Neuronal stem cell (in vitro differentiated cells): ENCODE measurements at regions not wholly inside any gene's neighbourhood (a gene's known extent, or its start where the extent isn't known, plus 50 kb on each side); places are given as distances from the start of the nearest gene placed in this dataset.
A peak's percentile ranks its signal among the peaks of the same experiment; 100 is the strongest.

Experiments used
- DNase-seq: peaks from one replicate; pipeline ENCODE4 v3.0.0-alpha.2; 2013; ENCODE audit warnings: low spot score
- H2AFZ ChIP-seq: one replicate; pipeline ENCODE4 v1.6.1; 2013; ENCODE audit warnings: mild to moderate bottlenecking, low read length, inconsistent platforms
- H2AK5ac ChIP-seq: 2 replicates; pipeline ENCODE4 v1.6.1; 2013; ENCODE audit warnings: low read depth, mild to moderate bottlenecking, inconsistent platforms, low read length, moderate library complexity, mixed read lengths
- H2BK120ac ChIP-seq: 2 replicates; pipeline ENCODE4 v1.6.1; 2013; ENCODE audit warnings: low read depth, mild to moderate bottlenecking, inconsistent platforms, low read length, moderate library complexity, mixed read lengths
- H2BK12ac ChIP-seq: one replicate; pipeline ENCODE4 v1.6.1; 2013; ENCODE audit warnings: low read length, inconsistent platforms
- H2BK15ac ChIP-seq: 2 replicates; pipeline ENCODE4 v1.6.1; 2013; ENCODE audit warnings: mild to moderate bottlenecking, low read length, inconsistent platforms, mixed read lengths
- H2BK5ac ChIP-seq: one replicate; pipeline ENCODE4 v1.6.1; 2013; ENCODE audit warnings: inconsistent platforms, mild to moderate bottlenecking, low read length, moderate library complexity
- H3K14ac ChIP-seq: one replicate; pipeline ENCODE4 v1.6.1; 2013; ENCODE audit warnings: low read length, inconsistent platforms
- H3K18ac ChIP-seq: 2 replicates; pipeline ENCODE4 v1.6.1; 2013; ENCODE audit warnings: low read length, inconsistent platforms
- H3K23ac ChIP-seq: 2 replicates; pipeline ENCODE4 v1.6.1; 2013; ENCODE audit warnings: low read depth, mild to moderate bottlenecking, mixed read lengths, low read length, inconsistent platforms; ENCODE audit not compliant: poor library complexity
- H3K27ac ChIP-seq: replicated peaks from 3 replicates; pipeline ENCODE4 v1.5.1; 2013; ENCODE audit warnings: low read length, inconsistent platforms
- H3K27me3 ChIP-seq, 3 experiments: 2 replicates each; pipeline ENCODE4 v1.6.1; 2013; ENCODE audit warnings: low read length in 3 of 3, mild to moderate bottlenecking in 2 of 3, inconsistent platforms in 1 of 3, low read depth in 1 of 3, mixed read lengths in 1 of 3, moderate library complexity in 1 of 3; ENCODE audit not compliant: control insufficient read depth in 3 of 3, insufficient read depth in 3 of 3
- H3K36me3 ChIP-seq, 2 donors: replicated peaks in 1 of 2; 2 replicates each; pipeline ENCODE4 v1.6.1; 2013; ENCODE audit warnings: low read length in 2 of 2; ENCODE audit not compliant: control insufficient read depth in 2 of 2, insufficient read depth in 2 of 2
- H3K4ac ChIP-seq: 2 replicates; pipeline ENCODE4 v1.6.1; 2013; ENCODE audit warnings: inconsistent platforms, mild to moderate bottlenecking, low read length, moderate library complexity
- H3K4me1 ChIP-seq, 2 donors: 1 replicate in 1 of 2; 2 replicates in 1 of 2; pipeline ENCODE4 v1.6.1; 2013; ENCODE audit warnings: low read length in 2 of 2, low read depth in 1 of 2; ENCODE audit not compliant: control insufficient read depth in 2 of 2, insufficient read depth in 1 of 2
- H3K4me2 ChIP-seq: one replicate; pipeline ENCODE4 v1.6.1; 2013; ENCODE audit warnings: mild to moderate bottlenecking, low read length, inconsistent platforms; ENCODE audit not compliant: insufficient read depth, poor library complexity, severe bottlenecking
- H3K4me3 ChIP-seq, 2 donors: 2 replicates each; pipeline ENCODE4 v1.5.1; 2013; ENCODE audit warnings: low read length in 2 of 2, mild to moderate bottlenecking in 2 of 2, inconsistent platforms in 1 of 2, moderate library complexity in 1 of 2
- H3K79me1 ChIP-seq: one replicate; pipeline ENCODE4 v1.6.1; 2013; ENCODE audit warnings: low read depth, mild to moderate bottlenecking, inconsistent platforms, low read length, moderate library complexity
- H3K9ac ChIP-seq: one replicate; pipeline ENCODE4 v1.6.1; 2013; ENCODE audit warnings: mild to moderate bottlenecking, low read depth, low read length, inconsistent platforms; ENCODE audit not compliant: poor library complexity
- H3K9me3 ChIP-seq, 2 donors: replicated peaks in 1 of 2; 2 replicates each; pipeline versions ENCODE3 to v1.6.1; 2013; ENCODE audit warnings: low read length in 2 of 2, mild to moderate bottlenecking in 2 of 2, inconsistent platforms in 1 of 2, low read depth in 1 of 2, mixed read lengths in 1 of 2, moderate library complexity in 1 of 2; ENCODE audit not compliant: control insufficient read depth in 2 of 2, insufficient read depth in 1 of 2
- H4K8ac ChIP-seq: one replicate; pipeline ENCODE4 v1.6.1; 2013; ENCODE audit warnings: low read depth, mild to moderate bottlenecking, inconsistent platforms, low read length, moderate library complexity
- H4K91ac ChIP-seq: one replicate; pipeline ENCODE4 v1.6.1; 2013; ENCODE audit warnings: low read length, low read depth, mild to moderate bottlenecking, inconsistent platforms; ENCODE audit not compliant: poor library complexity
- WGBS, 2 donors: extraction: QIAGEN DNeasy Blood & Tissue Kit; methylation state at CpG; one replicate each; pipeline ENCODE4 v1.1.7; 2013; ENCODE audit warnings: missing lambda C conversion rate in 2 of 2, mixed read lengths in 1 of 2; ENCODE audit not compliant: insufficient read length in 2 of 2, insufficient replicate concordance in 1 of 2; ENCODE audit errors: extremely low coverage in 2 of 2; 5-methylcytosine and 5-hydroxymethylcytosine counted together

GRCh38 chr3:193987186-193987585 is 148.8 kb upstream of the HES1 start:
- H3K18ac ChIP-seq: no peak overlapping the region
- no peak for DNase-seq

DNA sequence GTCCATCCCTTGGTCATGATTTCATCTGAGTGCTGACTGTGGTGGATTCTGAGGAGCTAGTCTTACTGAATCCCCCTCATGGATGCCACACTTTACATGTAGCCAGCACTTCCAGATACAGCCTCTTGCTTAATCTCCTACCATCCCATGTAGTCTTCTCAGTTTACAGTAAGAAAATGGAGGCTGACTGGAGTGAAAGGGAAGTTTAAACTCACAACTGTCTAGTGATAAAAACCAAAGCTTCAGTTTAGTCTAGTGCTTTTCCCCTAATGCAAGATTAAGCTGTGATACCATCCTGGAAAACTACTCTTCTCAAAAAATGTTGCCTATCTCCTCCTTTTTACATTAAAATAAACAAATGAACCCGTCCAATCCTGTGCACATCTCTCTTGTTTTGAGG is 146.8 kb upstream of the HES1 start:
- Histone ChIP-seq H3K27me3 (no peaks in the 10 kb centered on the region), H3K18ac (no peak overlapping the region), H3K4me2 (no peak overlapping the region), H3K14ac (no peak overlapping the region), H3K9me3 (no peaks in the 10 kb centered on the region), H2BK15ac (no peak overlapping the region), H3K27ac (no peak overlapping the region), H3K79me1 (no peaks in the 10 kb centered on the region), H2BK120ac (no peak overlapping the region), H4K8ac (no peak overlapping the region), H3K4ac (no peak overlapping the region), H3K4me1 (peaks cover 0 to 4% of the 10 kb centered on the region in 2 donors), H3K4me3 (no peak overlapping the region), H2AFZ (no peak overlapping the region), H2AK5ac (no peak overlapping the region), H3K36me3 (no peaks in the 10 kb centered on the region), H3K23ac (no peak overlapping the region), H3K9ac (no peak overlapping the region), H2BK5ac (no peak overlapping the region), H4K91ac (no peak overlapping the region), H2BK12ac (no peak overlapping the region)
- no peak for DNase-seq
- no CpG with 5 or more reads among the region's 1 CpG for WGBS, 2 donors

More at GRCh38 chr3:193987186-193987585, 148.8 kb upstream of the HES1 start:
- H2AFZ ChIP-seq: peak overlapping the region; percentile 32
- H3K9me3 ChIP-seq: no peaks in the 10 kb centered on the region
- no peak overlapping the region for H2BK120ac ChIP-seq
- no peak overlapping the region for H3K4me2 ChIP-seq
- no peak overlapping the region for H2BK5ac ChIP-seq
- H4K8ac ChIP-seq: no peak overlapping the region
- no peak overlapping the region for H3K4ac ChIP-seq
- no peaks in the 10 kb centered on the region for H3K27me3 ChIP-seq
- H2AK5ac ChIP-seq: no peak overlapping the region
- H3K36me3 ChIP-seq: no peaks in the 10 kb centered on the region
- H3K27ac ChIP-seq: no peak overlapping the region
- H3K79me1 ChIP-seq: no peaks in the 10 kb centered on the region
- H2BK15ac ChIP-seq: no peak overlapping the region
- no peak overlapping the region for H3K14ac ChIP-seq
- no peak overlapping the region for H2BK12ac ChIP-seq
- no peak overlapping the region for H3K23ac ChIP-seq
- H3K9ac ChIP-seq: no peak overlapping the region
- H4K91ac ChIP-seq: no peak overlapping the region
- peaks cover 0 to 8% of the 10 kb centered on the region in 2 donors for H3K4me1 ChIP-seq
- H3K4me3 ChIP-seq: no peak overlapping the region
- WGBS, 2 donors: no CpG with 5 or more reads among the region's 5 CpGs

GRCh38 chr3:193991666-193992424 is 144.1 kb upstream of the HES1 start:
- no peak overlapping the region for H3K14ac ChIP-seq
- H3K9me3 ChIP-seq: no peaks in the 10 kb centered on the region
- H2BK12ac ChIP-seq: no peak overlapping the region
- no peak overlapping the region for H3K9ac ChIP-seq
- no peak overlapping the region for H3K18ac ChIP-seq
- H2BK5ac ChIP-seq: no peak overlapping the region
- no peak overlapping the region for H3K27ac ChIP-seq
- H2BK120ac ChIP-seq: no peak overlapping the region
- H3K4me3 ChIP-seq: no peak overlapping the region
- H2AFZ ChIP-seq: no peak overlapping the region
- no peak overlapping the region for H3K23ac ChIP-seq
- H3K36me3 ChIP-seq: no peaks in the 10 kb centered on the region
- DNase-seq: no peak
- no CpG with 5 or more reads among the region's 14 CpGs for WGBS, 2 donors
- no peak overlapping the region for H4K8ac ChIP-seq
- no peak overlapping the region for H3K4me2 ChIP-seq
- H3K4me1 ChIP-seq: peaks cover 11 to 13% of the 10 kb centered on the region in 2 donors
- no peaks in the 10 kb centered on the region for H3K27me3 ChIP-seq
- H3K79me1 ChIP-seq: no peaks in the 10 kb centered on the region
- no peak overlapping the region for H4K91ac ChIP-seq
- H2BK15ac ChIP-seq: no peak overlapping the region
- H3K4ac ChIP-seq: no peak overlapping the region
- H2AK5ac ChIP-seq: no peak overlapping the region

- Histone ChIP-seq H3K4me2 (no peak overlapping the region), H3K36me3 (no peaks in the 10 kb centered on the region), H3K27me3 (no peaks in the 10 kb centered on the region), H3K4me1 (peaks cover 11 to 14% of the 10 kb centered on the region in 2 donors), H3K9me3 (no peaks in the 10 kb centered on the region), H3K18ac (no peak overlapping the region), H3K23ac (no peak overlapping the region), H4K8ac (no peak overlapping the region), H3K9ac (no peak overlapping the region), H2BK120ac (no peak overlapping the region), H3K4ac (no peak overlapping the region), H3K14ac (no peak overlapping the region), H4K91ac (no peak overlapping the region), H2AFZ (no peak overlapping the region), H3K27ac (no peak overlapping the region), H2BK12ac (no peak overlapping the region), H3K4me3 (no peak overlapping the region), H2AK5ac (no peak overlapping the region), H2BK5ac (no peak overlapping the region), H2BK15ac (no peak overlapping the region), H3K79me1 (no peaks in the 10 kb centered on the region)
- DNase-seq: no peak
- WGBS, 2 donors: no CpG with 5 or more reads among the region's 2 CpGs
These were observed 143.4 kb upstream of the HES1 start for GRCh38 chr3:193992425-193993037.
